SK-N-MC (cell line): ENCODE measurements at regions not wholly inside any gene's neighbourhood (a gene's known extent, or its start where the extent isn't known, plus 50 kb on each side); places are given as distances from the start of the nearest gene placed in this dataset.

Experiments used
- DNase-seq: peaks from one replicate; pipeline ENCODE4 v3.0.0-alpha.2; 2011; ENCODE audit warnings: low read depth, low spot score
- H3K27ac ChIP-seq: fragments of 200-600 bp; sonication (generic); 2 replicates; pipeline ENCODE4 v1.5.1; 2016; ENCODE audit warnings: mixed run types
- H3K36me3 ChIP-seq: fragments of 200-600 bp; sonication (generic); 2 replicates; pipeline ENCODE4 v1.6.1; 2017; ENCODE audit warnings: antibody characterized with exemption, low read length, mixed read lengths; ENCODE audit not compliant: insufficient read depth
- H3K4me3 ChIP-seq: fragments of 200-600 bp; sonication (generic); 2 replicates; pipeline ENCODE4 v1.5.1; 2016
- H3K9ac ChIP-seq: fragments of 200-600 bp; sonication (generic); 2 replicates; pipeline ENCODE4 v1.8.0; 2017; ENCODE audit warnings: mixed run types, mixed read lengths; ENCODE audit not compliant: insufficient read length
- H3K9me3 ChIP-seq: fragments of 200-600 bp; sonication (generic); 2 replicates; pipeline ENCODE4 v1.6.1; 2017; ENCODE audit warnings: low read depth, mild to moderate bottlenecking, antibody characterized with exemption, low read length, moderate library complexity, mixed read lengths
- EZH2 ChIP-seq: fragments of 200-600 bp; sonication (generic); IDR thresholded peaks from one replicate; pipeline ENCODE4 v1.6.1; 2017; ENCODE audit warnings: antibody characterized with exemption
- FOXP2 ChIP-seq: optimal IDR thresholded peaks from 2 replicates; pipeline ENCODE3; 2011; ENCODE audit warnings: mild to moderate bottlenecking, moderate library complexity; ENCODE audit not compliant: insufficient read depth; ENCODE audit errors: extremely low read length, control extremely low read depth
- POLR2AphosphoS5 ChIP-seq: IDR thresholded peaks from 2 replicates; pipeline ENCODE4 v1.6.1; 2012; ENCODE audit warnings: mild to moderate bottlenecking, low read depth, low read length, borderline replicate concordance

DNA sequence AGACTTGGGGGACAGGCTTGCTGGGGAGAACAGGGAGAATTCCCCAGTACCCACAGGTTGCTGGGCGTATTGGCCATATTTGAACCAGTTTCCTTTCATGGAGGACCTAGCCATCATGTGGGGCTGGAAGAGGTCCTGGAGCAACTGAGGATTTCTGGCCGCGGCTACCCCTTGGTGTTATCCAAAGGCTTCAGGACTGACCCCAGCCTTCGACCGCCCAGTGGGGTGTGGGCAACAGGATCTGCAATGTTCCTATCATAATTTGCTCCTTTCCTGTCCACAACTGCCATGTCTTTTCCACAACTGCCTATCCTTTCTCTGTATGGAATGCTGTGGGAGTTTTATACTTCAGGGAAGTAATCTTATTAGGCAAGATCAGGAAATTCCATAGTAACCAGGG is 1053.6 kb upstream of the SLC39A10 start:
- 0 out of 2 replicates have a peak, but pooled peaks cover 4% of the 10 kb centered on the region for H3K9me3 ChIP-seq
- no peaks in the 10 kb centered on the region for H3K36me3 ChIP-seq
- H3K9ac ChIP-seq, result no peak overlapping the region
- TF ChIP-seq FOXP2 (no peak), EZH2 (no peak), POLR2AphosphoS5 (no peak)
- no peak overlapping the region for H3K4me3 ChIP-seq
- DNase-seq, result no peak
- H3K27ac ChIP-seq, result no peak overlapping the region

- Histone ChIP-seq H3K36me3 (no peaks in the 10 kb centered on the region), H3K27ac (no peak overlapping the region), H3K9me3 (0 out of 2 replicates have a peak, but pooled peaks cover 4% of the 10 kb centered on the region), H3K4me3 (no peak overlapping the region), H3K9ac (no peak overlapping the region)
- no peak for DNase-seq
- no peak for TF ChIP-seq POLR2AphosphoS5
- no peak for TF ChIP-seq EZH2
- no peak for TF ChIP-seq FOXP2
Observed at GRCh38 chr2:194602750-194603149, 1054.3 kb upstream of the SLC39A10 start.

DNA sequence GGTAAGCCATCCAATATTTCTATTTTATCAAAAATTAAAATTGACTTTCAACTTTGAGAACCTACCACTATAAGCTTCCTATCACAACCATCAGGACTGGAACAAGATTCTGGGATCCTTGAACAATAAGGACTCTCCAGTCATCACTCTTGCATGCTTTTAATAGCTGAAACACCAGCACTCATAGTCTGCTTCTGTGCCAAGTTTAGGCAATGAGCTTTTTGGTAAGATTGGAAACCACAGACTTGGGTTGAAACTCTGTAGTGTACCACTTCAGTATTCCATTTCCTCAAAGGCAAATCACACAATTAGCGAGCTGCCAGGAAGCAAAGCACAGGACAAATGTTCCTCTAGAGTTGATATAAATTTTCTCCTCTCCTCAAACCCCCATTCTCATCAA is 1065.8 kb upstream of the SLC39A10 start:
- no peak overlapping the region for H3K4me3 ChIP-seq
- H3K9me3 ChIP-seq, result no peaks in the 10 kb centered on the region
- DNase-seq, result no peak
- TF ChIP-seq EZH2 (no peak), FOXP2 (no peak), POLR2AphosphoS5 (no peak)
- H3K27ac ChIP-seq, result no peak overlapping the region
- no peak overlapping the region for H3K9ac ChIP-seq
- H3K36me3 ChIP-seq, result no peaks in the 10 kb centered on the region

- no peaks in the 10 kb centered on the region for H3K9me3 ChIP-seq
- TF ChIP-seq FOXP2, result no peak
- TF ChIP-seq POLR2AphosphoS5, result no peak
- TF ChIP-seq EZH2, result no peak
- H3K9ac ChIP-seq, result no peak overlapping the region
- H3K4me3 ChIP-seq, result no peak overlapping the region
- DNase-seq, result no peak
- H3K27ac ChIP-seq, result no peak overlapping the region
- H3K36me3 ChIP-seq, result no peaks in the 10 kb centered on the region
Observed at GRCh38 chr2:194587739-194588270, 1069.2 kb upstream of the SLC39A10 start.

DNA sequence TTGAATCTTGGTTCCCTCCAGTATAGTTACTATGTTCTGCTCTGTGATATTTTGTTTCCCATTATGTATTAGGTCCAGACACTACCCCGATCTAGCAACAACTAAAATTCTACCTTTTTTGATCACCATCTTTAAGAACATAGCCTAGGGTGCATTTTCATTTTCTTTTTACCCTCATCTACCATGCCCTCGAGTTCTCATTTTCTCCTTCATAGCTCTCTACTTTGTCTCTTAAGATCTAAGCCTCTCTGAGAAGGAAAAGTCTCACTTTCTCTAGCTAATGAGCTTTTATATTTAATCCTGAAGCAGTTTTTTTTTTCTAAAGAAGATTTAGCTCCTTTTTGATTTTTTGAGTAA is 1089.4 kb upstream of the SLC39A10 start:
- no peak overlapping the region for H3K4me3 ChIP-seq
- no peaks in the 10 kb centered on the region for H3K9me3 ChIP-seq

GRCh38 chr2:194566907-194567660 is 1089.9 kb upstream of the SLC39A10 start:
- Histone ChIP-seq H3K27ac (no peak overlapping the region), H3K9me3 (no peaks in the 10 kb centered on the region), H3K9ac (no peak overlapping the region), H3K4me3 (no peak overlapping the region), H3K36me3 (no peaks in the 10 kb centered on the region)
- DNase-seq, result no peak
- TF ChIP-seq POLR2AphosphoS5 (no peak), EZH2 (no peak), FOXP2 (no peak)

More for the DNA sequence above, 1089.4 kb upstream of the SLC39A10 start:
- DNase-seq, result no peak
- H3K36me3 ChIP-seq, result no peaks in the 10 kb centered on the region
- no peak overlapping the region for H3K27ac ChIP-seq
- no peak for TF ChIP-seq POLR2AphosphoS5
- no peak for TF ChIP-seq EZH2
- TF ChIP-seq FOXP2, result no peak
- no peak overlapping the region for H3K9ac ChIP-seq

DNA sequence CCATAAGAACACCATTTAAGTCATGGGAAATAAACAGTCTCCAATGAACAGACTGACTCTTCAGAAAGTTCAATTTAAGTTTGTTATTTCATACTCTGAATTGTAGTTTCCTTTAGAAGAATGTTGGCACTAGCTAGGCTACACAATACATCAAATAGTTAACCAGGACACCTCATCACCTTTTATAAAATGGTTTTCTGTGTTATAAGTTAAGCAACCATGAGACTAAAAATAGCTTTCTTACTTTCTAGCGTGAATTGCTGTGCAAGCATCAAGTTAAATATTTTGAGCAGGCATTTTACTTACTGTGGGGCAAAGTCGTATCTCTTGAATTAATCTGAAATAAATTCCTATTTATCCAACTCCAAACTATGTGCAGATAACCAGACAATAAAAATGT is 1092.6 kb upstream of the SLC39A10 start:
- no peak for TF ChIP-seq EZH2
- TF ChIP-seq POLR2AphosphoS5, result no peak
- no peak for TF ChIP-seq FOXP2
- Histone ChIP-seq H3K9ac (no peak overlapping the region), H3K27ac (no peak overlapping the region), H3K36me3 (no peaks in the 10 kb centered on the region), H3K4me3 (no peak overlapping the region), H3K9me3 (no peaks in the 10 kb centered on the region)
- DNase-seq, result no peak

DNA sequence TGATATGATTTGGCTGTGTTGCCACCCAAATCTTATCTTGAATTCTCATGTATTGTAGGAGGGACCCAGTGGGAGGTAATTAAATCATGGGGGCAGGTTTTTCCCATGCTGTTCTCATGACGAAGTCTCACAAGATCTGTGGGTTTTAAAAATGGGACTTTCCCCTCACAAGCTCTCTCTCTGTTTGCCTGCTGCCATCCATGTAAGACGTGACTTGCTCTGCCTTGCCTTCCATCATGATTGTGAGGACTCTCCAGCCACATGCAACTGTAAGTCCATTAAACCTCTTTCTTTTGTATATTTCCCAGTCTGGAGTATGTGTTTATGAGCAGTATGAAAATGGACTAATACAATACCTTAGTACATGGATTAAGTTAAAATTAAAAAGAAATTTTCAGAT is 1094.7 kb upstream of the SLC39A10 start:
- no peaks in the 10 kb centered on the region for H3K36me3 ChIP-seq
- DNase-seq, result no peak
- H3K9me3 ChIP-seq, result no peaks in the 10 kb centered on the region
- TF ChIP-seq POLR2AphosphoS5, result no peak
- TF ChIP-seq FOXP2, result no peak
- TF ChIP-seq EZH2, result no peak
- H3K4me3 ChIP-seq, result no peak overlapping the region
- H3K9ac ChIP-seq, result no peak overlapping the region
- no peak overlapping the region for H3K27ac ChIP-seq
